Spleen (tissue), 7 donors: ENCODE measurements at regions not wholly inside any gene's neighbourhood (a gene's known extent, or its start where the extent isn't known, plus 50 kb on each side); places are given as distances from the start of the nearest gene placed in this dataset.

Experiments used
- CTCF ChIP-seq, 11 experiments: fragments of 200-600 bp in 7 of 11; fragments of 450-650 bp in 4 of 11; sonication (generic) in 4 of 11; IDR thresholded peaks in 8 of 11; conservative IDR thresholded peaks in 3 of 11; 1 replicate in 7 of 11; 2 replicates in 4 of 11; pipeline versions ENCODE4 v1.4.0 to v1.8.0; 2016 to 2021; ENCODE audit warnings: antibody characterized with exemption in 11 of 11, inconsistent platforms in 4 of 11, mild to moderate bottlenecking in 1 of 11
- POLR2A ChIP-seq, 3 donors: fragments of 450-650 bp; IDR thresholded peaks; one replicate each; pipeline ENCODE4 v1.5.1; 2017; ENCODE audit warnings: antibody characterized with exemption in 3 of 3, mild to moderate bottlenecking in 1 of 3
- POLR2AphosphoS5 ChIP-seq, 3 donors: sonication (generic); formaldehyde crosslinking; IDR thresholded peaks; one replicate each; pipeline ENCODE4 v1.5.1; 2017; ENCODE audit warnings: antibody characterized with exemption in 3 of 3
- donor health status: DM: no; HTN: no; CAD: no; lungs with moderate emphysema.
- donor health status: DM: no; HTN: no; CAD: no.
- donor health status: DM: no; HTN: no; CAD: no.

GRCh38 chr9:80501635-80502034 lies 929.9 kb downstream of the TLE4 start:
- no peak for TF ChIP-seq POLR2AphosphoS5 (IDR thresholded peaks at IDR 0.05)
- TF ChIP-seq POLR2A (IDR thresholded peaks at IDR 0.05), result no peak
- no peak for TF ChIP-seq CTCF (IDR thresholded peaks at IDR 0.05 in 8 of 11, conservative IDR thresholded peaks at IDR 0.05 in 3 of 11)
